Gastrocnemius medialis (tissue), 4 donors: ENCODE measurements at regions not wholly inside any gene's neighbourhood (a gene's known extent, or its start where the extent isn't known, plus 50 kb on each side); places are given as distances from the start of the nearest gene placed in this dataset.

Experiments used
- POLR2A ChIP-seq, 2 donors: fragments of 450-650 bp; IDR thresholded peaks; one replicate each; pipeline ENCODE4 v1.6.1; 2017; ENCODE audit warnings: antibody characterized with exemption in 2 of 2, mild to moderate bottlenecking in 2 of 2, moderate library complexity in 2 of 2
- TF ChIP-seq, protein P1 (sequence below), 5 experiments: fragments of 450-650 bp in 3 of 5; fragments of 200-600 bp in 2 of 5; sonication (generic) in 2 of 5; IDR thresholded peaks in 4 of 5; conservative IDR thresholded peaks in 1 of 5; 1 replicate in 4 of 5; 2 replicates in 1 of 5; pipeline ENCODE4 v1.5.1; 2016 to 2019; ENCODE audit warnings: antibody characterized with exemption in 5 of 5, mild to moderate bottlenecking in 3 of 5, moderate library complexity in 3 of 5

DNA sequence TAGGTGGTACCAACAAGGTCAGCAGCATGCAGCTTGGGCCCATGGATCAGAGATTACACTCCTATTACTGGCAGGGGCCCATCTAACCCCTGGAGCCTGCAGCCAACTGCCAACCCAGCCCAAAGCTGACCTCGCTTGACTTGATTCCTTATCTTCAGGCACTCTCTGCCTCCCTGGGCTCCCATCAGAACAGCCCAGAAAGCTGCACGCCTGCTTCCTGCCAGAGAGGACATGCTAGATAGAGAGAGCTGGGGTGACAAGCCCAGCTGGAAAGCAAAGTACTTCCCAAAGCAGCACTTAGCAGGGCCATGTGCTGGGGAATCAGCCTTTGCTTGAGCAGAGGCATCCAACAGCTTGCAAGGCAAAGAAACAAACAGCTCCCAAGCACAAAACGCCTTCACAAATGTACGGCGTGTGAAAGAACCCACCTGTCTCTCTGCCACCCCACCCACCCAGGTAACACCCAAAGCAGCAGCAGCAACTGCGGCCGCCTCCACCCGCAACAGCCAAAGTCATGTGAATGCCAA, 74.2 kb upstream of the NLK start:
- TF ChIP-seq, protein P1, sequence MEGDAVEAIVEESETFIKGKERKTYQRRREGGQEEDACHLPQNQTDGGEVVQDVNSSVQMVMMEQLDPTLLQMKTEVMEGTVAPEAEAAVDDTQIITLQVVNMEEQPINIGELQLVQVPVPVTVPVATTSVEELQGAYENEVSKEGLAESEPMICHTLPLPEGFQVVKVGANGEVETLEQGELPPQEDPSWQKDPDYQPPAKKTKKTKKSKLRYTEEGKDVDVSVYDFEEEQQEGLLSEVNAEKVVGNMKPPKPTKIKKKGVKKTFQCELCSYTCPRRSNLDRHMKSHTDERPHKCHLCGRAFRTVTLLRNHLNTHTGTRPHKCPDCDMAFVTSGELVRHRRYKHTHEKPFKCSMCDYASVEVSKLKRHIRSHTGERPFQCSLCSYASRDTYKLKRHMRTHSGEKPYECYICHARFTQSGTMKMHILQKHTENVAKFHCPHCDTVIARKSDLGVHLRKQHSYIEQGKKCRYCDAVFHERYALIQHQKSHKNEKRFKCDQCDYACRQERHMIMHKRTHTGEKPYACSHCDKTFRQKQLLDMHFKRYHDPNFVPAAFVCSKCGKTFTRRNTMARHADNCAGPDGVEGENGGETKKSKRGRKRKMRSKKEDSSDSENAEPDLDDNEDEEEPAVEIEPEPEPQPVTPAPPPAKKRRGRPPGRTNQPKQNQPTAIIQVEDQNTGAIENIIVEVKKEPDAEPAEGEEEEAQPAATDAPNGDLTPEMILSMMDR (IDR thresholded peaks at IDR 0.05 in 4 of 5, conservative IDR thresholded peaks at IDR 0.05 in 1 of 5): no peak
- no peak for TF ChIP-seq POLR2A (IDR thresholded peaks at IDR 0.05)
